A549 (cell line): ENCODE measurements at regions not wholly inside any gene's neighbourhood (a gene's known extent, or its start where the extent isn't known, plus 50 kb on each side); places are given as distances from the start of the nearest gene placed in this dataset.

Source experiments
- CBX2 ChIP-seq: fragments of 200-600 bp; sonication (generic); IDR thresholded peaks from 2 replicates; pipeline ENCODE4 v1.6.1; 2016; ENCODE audit warnings: low read depth, mild to moderate bottlenecking, borderline replicate concordance
- CTCF ChIP-seq: fragments of >200 bp; sonication (Bioruptor Twin); formaldehyde crosslinking; IDR thresholded peaks from 3 replicates; pipeline ENCODE4 v1.5.1; 2016
- EP300 ChIP-seq, 2 experiments: fragments of >200 bp; sonication (Bioruptor Twin); formaldehyde crosslinking; IDR thresholded peaks; 2 replicates in 1 of 2; 3 replicates in 1 of 2; pipeline ENCODE4 v1.6.1; 2016 to 2017
- ESRRA ChIP-seq: fragments of 150-350 bp; IDR thresholded peaks from 2 replicates; pipeline ENCODE4 v1.6.1; 2014; ENCODE audit warnings: mild to moderate bottlenecking, low read length, borderline replicate concordance
- JUN ChIP-seq, 2 experiments: fragments of >200 bp; sonication (Bioruptor Twin); formaldehyde crosslinking; IDR thresholded peaks; 2 replicates in 1 of 2; 3 replicates in 1 of 2; pipeline ENCODE4 v1.6.1; 2016 to 2017
- POLR2A ChIP-seq: IDR thresholded peaks from 2 replicates; pipeline ENCODE4 v1.6.1; 2012; ENCODE audit warnings: mild to moderate bottlenecking, low read length
- RCOR1 ChIP-seq: fragments of 150-350 bp; IDR thresholded peaks from 2 replicates; pipeline ENCODE4 v1.6.1; 2014; ENCODE audit warnings: antibody characterized with exemption, low read length, low read depth
- RFX5 ChIP-seq: fragments of 450-650 bp; IDR thresholded peaks from 2 replicates; pipeline ENCODE4 v1.7.1; 2014; ENCODE audit warnings: antibody characterized with exemption, mild to moderate bottlenecking, moderate library complexity
- SREBF2 ChIP-seq: fragments of 450-650 bp; IDR thresholded peaks from 2 replicates; pipeline ENCODE4 v1.6.1; 2014; ENCODE audit warnings: mild to moderate bottlenecking, moderate library complexity
- ZNF302 ChIP-seq: fragments of 250-450 bp; sonication (Bioruptor Pico); IDR thresholded peaks from 2 replicates; pipeline ENCODE4 v1.9.0; 2021; ENCODE audit warnings: inconsistent platforms, mild to moderate bottlenecking, moderate library complexity

GRCh38 chr2:198776616-198777406 is 680.9 kb downstream of the SATB2 start:
- TF ChIP-seq RCOR1 (no peak), CTCF (no peak), EP300 (IDR thresholded peaks at IDR 0.05) (no peak), ESRRA (no peak), SREBF2 (no peak), JUN (IDR thresholded peaks at IDR 0.05) (no peak), POLR2A (no peak), ZNF302 (CRISPR knock-in tag) (no peak), CBX2 (no peak), RFX5 (no peak)
